ENCODE measurements at regions not wholly inside any gene's neighbourhood (a gene's known extent, or its start where the extent isn't known, plus 50 kb on each side); places are given as distances from the start of the nearest gene placed in this dataset.

- no peak for DNase-seq (ENCODE audit: extremely low spot score in 2 of 2)
Observed at GRCh38 chr7:17456541-17456940, 158.1 kb downstream of the AHR start.

DNA sequence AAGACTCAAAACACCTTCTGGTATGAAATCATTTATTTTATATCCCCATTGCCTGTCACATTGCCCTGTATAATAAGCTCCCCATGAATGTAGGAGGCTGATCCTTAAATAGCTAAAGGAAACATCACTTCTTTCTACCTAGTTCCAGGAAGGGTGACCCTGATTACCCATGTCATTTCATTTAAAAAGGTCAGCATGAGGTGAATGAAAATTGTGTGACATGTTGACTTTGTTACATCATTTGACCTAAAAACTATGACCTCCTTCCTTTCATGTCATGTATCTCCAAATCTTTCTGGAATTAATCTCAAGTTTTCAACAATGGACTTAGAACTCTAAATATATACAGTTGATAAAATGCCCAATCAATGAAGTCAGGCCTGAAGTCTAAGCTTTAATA is 161.5 kb downstream of the AHR start:
- H3K36me3 ChIP-seq, result no peaks in the 10 kb centered on the region
- peaks cover 7% of the 10 kb centered on the region for H3K4me1 ChIP-seq
- intact Hi-C loops (cut with DNase I), result no loop called here
- H3K27me3 ChIP-seq, result no peaks in the 10 kb centered on the region
- no peak for TF ChIP-seq POLR2A (IDR thresholded peaks at IDR 0.05)
- TF ChIP-seq, protein P1, sequence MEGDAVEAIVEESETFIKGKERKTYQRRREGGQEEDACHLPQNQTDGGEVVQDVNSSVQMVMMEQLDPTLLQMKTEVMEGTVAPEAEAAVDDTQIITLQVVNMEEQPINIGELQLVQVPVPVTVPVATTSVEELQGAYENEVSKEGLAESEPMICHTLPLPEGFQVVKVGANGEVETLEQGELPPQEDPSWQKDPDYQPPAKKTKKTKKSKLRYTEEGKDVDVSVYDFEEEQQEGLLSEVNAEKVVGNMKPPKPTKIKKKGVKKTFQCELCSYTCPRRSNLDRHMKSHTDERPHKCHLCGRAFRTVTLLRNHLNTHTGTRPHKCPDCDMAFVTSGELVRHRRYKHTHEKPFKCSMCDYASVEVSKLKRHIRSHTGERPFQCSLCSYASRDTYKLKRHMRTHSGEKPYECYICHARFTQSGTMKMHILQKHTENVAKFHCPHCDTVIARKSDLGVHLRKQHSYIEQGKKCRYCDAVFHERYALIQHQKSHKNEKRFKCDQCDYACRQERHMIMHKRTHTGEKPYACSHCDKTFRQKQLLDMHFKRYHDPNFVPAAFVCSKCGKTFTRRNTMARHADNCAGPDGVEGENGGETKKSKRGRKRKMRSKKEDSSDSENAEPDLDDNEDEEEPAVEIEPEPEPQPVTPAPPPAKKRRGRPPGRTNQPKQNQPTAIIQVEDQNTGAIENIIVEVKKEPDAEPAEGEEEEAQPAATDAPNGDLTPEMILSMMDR (IDR thresholded peaks at IDR 0.05), result no peak
- no peak for TF ChIP-seq POLR2AphosphoS5 (IDR thresholded peaks at IDR 0.05; ENCODE audit: insufficient read depth in 1 of 2, low read depth in 1 of 2)
- no peak for DNase-seq (ENCODE audit: extremely low spot score in 2 of 2)
- H3K27ac ChIP-seq, result no peak overlapping the region
- H3K4me3 ChIP-seq, result no peak overlapping the region
- H3K9me3 ChIP-seq, result no peaks in the 10 kb centered on the region

More at GRCh38 chr7:17456541-17456940, 158.1 kb downstream of the AHR start:
- no peak for TF ChIP-seq POLR2AphosphoS5 (IDR thresholded peaks at IDR 0.05; ENCODE audit: insufficient read depth in 1 of 2, low read depth in 1 of 2)
- no peak for TF ChIP-seq POLR2A (IDR thresholded peaks at IDR 0.05)
- TF ChIP-seq, protein P1 (IDR thresholded peaks at IDR 0.05), result no peak
- intact Hi-C loops (cut with DNase I), result no loop called here
- Histone ChIP-seq H3K27me3 (no peaks in the 10 kb centered on the region), H3K9me3 (no peaks in the 10 kb centered on the region), H3K4me1 (peaks cover 2% of the 10 kb centered on the region), H3K27ac (no peak overlapping the region), H3K4me3 (no peak overlapping the region), H3K36me3 (no peaks in the 10 kb centered on the region)

GRCh38 chr7:17460665-17461064 is 162.2 kb downstream of the AHR start:
- no peak overlapping the region for H3K4me3 ChIP-seq
- TF ChIP-seq POLR2AphosphoS5 (IDR thresholded peaks at IDR 0.05; ENCODE audit: insufficient read depth in 1 of 2, low read depth in 1 of 2), result no peak
- no peak for TF ChIP-seq POLR2A (IDR thresholded peaks at IDR 0.05)
- TF ChIP-seq, protein P1 (IDR thresholded peaks at IDR 0.05), result no peak
- no peak overlapping the region for H3K27ac ChIP-seq
- no peaks in the 10 kb centered on the region for H3K9me3 ChIP-seq
- peaks cover 14% of the 10 kb centered on the region for H3K4me1 ChIP-seq
- no peak for DNase-seq (ENCODE audit: extremely low spot score in 2 of 2)
- H3K36me3 ChIP-seq, result no peaks in the 10 kb centered on the region
- intact Hi-C loops (cut with DNase I), result no loop called here
- no peaks in the 10 kb centered on the region for H3K27me3 ChIP-seq

DNA sequence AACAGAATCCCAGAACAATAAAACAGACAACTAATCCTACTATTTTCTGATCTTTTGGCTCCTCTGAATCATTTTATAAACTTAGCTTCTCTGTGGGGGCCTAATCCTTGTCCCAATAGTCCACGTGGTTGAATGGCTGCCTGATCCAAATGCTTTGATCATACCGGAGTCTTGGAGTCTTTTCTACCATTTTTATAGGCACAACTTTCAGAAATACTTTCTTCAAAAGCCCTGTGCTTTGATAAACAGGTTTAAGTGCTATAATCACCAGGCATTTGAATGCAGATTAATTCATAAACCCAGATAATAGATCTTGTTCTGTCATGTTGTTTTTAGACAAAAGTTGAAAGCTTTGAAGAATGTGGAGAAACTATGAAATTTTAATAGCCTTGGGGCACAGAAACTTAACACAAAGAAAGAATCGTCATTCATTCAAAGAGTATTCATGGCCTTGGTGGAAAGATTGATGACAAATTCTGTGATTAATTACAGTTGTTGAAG is 163.7 kb downstream of the AHR start:
- no peaks in the 10 kb centered on the region for H3K9me3 ChIP-seq
- no peak for TF ChIP-seq POLR2A (IDR thresholded peaks at IDR 0.05)
- TF ChIP-seq, protein P1 (IDR thresholded peaks at IDR 0.05), result no peak
- TF ChIP-seq POLR2AphosphoS5 (IDR thresholded peaks at IDR 0.05; ENCODE audit: insufficient read depth in 1 of 2, low read depth in 1 of 2), result no peak
- H3K36me3 ChIP-seq, result no peaks in the 10 kb centered on the region
- no peak overlapping the region for H3K4me3 ChIP-seq
- DNase-seq (ENCODE audit: extremely low spot score in 2 of 2), result no peak
- peaks cover 24% of the 10 kb centered on the region for H3K4me1 ChIP-seq
- no peak overlapping the region for H3K27ac ChIP-seq
- no peaks in the 10 kb centered on the region for H3K27me3 ChIP-seq
- intact Hi-C loops (cut with DNase I), result no loop called here

- Histone ChIP-seq H3K27ac (no peak overlapping the region), H3K27me3 (no peaks in the 10 kb centered on the region), H3K36me3 (no peaks in the 10 kb centered on the region), H3K4me3 (no peak overlapping the region), H3K4me1 (peaks cover 24% of the 10 kb centered on the region), H3K9me3 (no peaks in the 10 kb centered on the region)
- intact Hi-C loops (cut with DNase I), result no loop called here
- DNase-seq (ENCODE audit: extremely low spot score in 2 of 2), result no peak
- TF ChIP-seq POLR2A (IDR thresholded peaks at IDR 0.05), result no peak
- TF ChIP-seq POLR2AphosphoS5 (IDR thresholded peaks at IDR 0.05; ENCODE audit: insufficient read depth in 1 of 2, low read depth in 1 of 2), result no peak
- TF ChIP-seq, protein P1 (IDR thresholded peaks at IDR 0.05), result no peak
Observed at GRCh38 chr7:17463511-17464085, 165.1 kb downstream of the AHR start.

Measured in vagina (tissue), 2 donors.